ENCODE measurements at regions not wholly inside any gene's neighbourhood (a gene's known extent, or its start where the extent isn't known, plus 50 kb on each side); places are given as distances from the start of the nearest gene placed in this dataset.

- TF ChIP-seq CTCF (IDR thresholded peaks at IDR 0.05) (no peak), POLR2A (IDR thresholded peaks at IDR 0.05) (no peak), POLR2AphosphoS5 (IDR thresholded peaks at IDR 0.05) (no peak)
Observed at GRCh38 chr4:85061974-85062373, 95.5 kb upstream of the WDFY3 start.
